GM12892 (cell line): ENCODE measurements at regions not wholly inside any gene's neighbourhood (a gene's known extent, or its start where the extent isn't known, plus 50 kb on each side); places are given as distances from the start of the nearest gene placed in this dataset.

ENCODE experiments used
- DNase-seq: peaks from one replicate; pipeline ENCODE4 v3.0.0; 2011; ENCODE audit not compliant: insufficient read length
- FAIRE-seq: peaks from 2 replicates; lab custom pipeline; 2011; peaks lifted over from hg19 to GRCh38; lab: Jason Lieb, UNC
- POLR2A ChIP-seq: IDR thresholded peaks from 2 replicates; pipeline ENCODE4 v1.6.1; 2011; ENCODE audit warnings: low read depth, low read length, control low read depth
- POLR2AphosphoS5 ChIP-seq: IDR thresholded peaks from 2 replicates; pipeline ENCODE4 v1.6.1; 2011; ENCODE audit warnings: low read depth, low read length, control low read depth
- TAF1 ChIP-seq: IDR thresholded peaks from 2 replicates; pipeline ENCODE4 v1.6.1; 2011; ENCODE audit warnings: low read depth, mild to moderate bottlenecking, control low read depth, low read length, borderline replicate concordance

DNA sequence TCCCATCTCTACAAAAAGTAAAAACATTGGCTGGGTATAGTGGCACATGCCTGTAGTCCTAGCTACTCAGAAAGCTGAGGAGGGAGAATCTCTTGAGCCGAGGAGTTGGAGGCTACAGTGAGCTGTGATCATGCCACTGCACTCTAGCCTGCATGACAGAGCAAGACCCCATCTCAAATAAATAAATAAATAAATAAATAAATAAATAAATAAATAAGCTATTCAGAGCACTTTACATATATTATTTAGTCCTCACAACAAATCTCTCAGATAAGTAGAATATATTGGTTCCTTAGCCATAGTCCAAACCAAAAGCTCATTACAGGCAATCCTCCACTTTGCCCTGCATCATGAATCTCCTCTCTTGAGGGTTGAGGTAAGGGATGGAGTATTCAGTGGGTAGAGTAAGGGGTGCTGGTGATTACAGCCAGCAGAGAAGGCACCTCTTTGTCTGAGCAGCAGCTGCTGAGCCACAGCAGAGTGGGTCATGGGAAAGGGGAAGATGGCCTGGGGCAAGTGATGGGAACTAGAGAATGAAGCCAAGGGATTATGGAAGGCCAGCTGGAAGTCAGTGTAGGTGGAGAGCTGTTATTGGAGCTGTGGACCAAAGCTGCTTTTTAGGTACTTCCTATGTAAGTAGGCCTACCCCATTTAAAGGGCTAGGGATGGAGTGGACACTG is 115.5 kb upstream of the ZNF644 start:
- DNase-seq: no peak
- no peak for TF ChIP-seq POLR2AphosphoS5
- no peak for TF ChIP-seq TAF1
- FAIRE-seq: no peak

DNA sequence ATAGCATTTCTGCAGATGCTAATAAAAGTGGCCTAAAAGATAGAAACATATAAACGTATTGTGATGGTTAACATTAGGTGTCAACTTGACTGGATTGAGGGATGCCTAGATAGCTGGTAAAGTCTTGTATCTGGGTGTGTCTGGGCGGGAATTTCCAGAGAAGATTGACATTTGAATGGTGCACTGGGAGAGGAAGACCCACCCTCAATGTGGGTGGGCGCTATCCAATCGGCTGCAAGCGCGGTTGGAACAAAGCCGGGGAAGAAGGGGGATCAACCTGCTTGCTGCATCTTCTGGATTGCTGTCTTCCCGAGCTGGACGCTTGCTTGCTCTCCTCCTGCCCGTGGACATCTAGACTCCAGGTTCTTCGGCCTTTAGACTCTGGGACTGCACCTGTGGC is 114.0 kb upstream of the ZNF644 start:
- FAIRE-seq: no peak
- no peak for TF ChIP-seq POLR2A
- no peak for TF ChIP-seq TAF1
- TF ChIP-seq POLR2AphosphoS5: no peak

DNA sequence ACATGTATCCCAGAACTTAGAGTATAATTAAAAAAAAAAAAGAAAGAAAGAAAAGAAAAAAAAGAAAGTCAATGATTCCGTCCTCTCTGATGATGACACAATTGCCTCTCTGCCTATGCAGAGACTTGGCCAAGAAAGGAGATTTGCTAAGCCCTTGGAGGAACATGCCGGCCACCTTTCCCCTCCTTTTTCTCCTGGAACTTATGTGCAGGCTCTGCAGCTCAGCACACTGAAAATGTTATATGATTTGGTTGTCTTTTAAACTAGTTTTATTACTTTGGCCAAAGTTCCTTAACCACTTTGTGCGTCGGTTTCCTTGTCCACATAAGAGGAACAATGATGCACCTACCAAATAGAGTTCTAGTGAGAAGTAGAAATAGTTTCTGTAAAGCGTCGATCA is 111.4 kb upstream of the ZNF644 start:
- TF ChIP-seq POLR2AphosphoS5 (no peak), TAF1 (no peak), POLR2A (no peak)
- FAIRE-seq (no peak), DNase-seq (no peak)

More for the DNA sequence above, 114.0 kb upstream of the ZNF644 start:
- no peak for DNase-seq

DNA sequence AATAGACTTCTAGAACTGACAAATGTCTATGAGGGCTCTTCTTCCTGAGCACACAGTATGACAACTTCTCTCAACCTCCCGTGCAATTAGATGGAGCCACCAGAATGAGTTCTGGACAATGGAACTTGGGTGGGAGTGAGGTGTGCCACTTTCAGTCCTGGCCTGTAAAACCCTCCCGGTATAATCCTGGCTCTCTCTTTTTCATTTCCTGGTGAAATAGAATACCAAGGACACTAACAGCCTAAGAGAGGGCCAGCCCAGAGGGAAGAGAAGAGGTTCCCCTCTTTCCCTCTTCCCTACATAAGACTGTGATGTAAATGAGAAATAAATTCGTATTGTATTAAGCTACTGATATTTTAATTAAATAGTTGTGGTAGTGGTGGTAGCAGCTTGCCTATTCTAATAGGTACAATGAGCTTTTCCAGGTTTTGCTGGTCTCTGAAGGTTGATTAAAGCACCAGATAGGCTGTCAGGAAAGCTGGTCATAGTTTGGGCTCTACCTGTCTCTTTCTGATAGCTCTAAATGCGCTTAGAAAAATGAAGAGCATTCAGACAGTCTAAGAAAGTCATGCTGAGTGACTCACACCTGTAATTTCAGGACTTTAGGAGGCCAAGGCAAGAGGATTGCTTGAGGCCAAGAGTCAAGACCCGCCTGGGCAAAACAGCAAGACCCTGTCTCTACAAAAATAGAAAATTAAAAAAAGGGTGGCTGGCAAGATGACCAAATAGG is 108.6 kb upstream of the ZNF644 start:
- TF ChIP-seq TAF1 (no peak), POLR2AphosphoS5 (no peak), POLR2A (no peak)
- no peak for DNase-seq
- FAIRE-seq: no peak

DNA sequence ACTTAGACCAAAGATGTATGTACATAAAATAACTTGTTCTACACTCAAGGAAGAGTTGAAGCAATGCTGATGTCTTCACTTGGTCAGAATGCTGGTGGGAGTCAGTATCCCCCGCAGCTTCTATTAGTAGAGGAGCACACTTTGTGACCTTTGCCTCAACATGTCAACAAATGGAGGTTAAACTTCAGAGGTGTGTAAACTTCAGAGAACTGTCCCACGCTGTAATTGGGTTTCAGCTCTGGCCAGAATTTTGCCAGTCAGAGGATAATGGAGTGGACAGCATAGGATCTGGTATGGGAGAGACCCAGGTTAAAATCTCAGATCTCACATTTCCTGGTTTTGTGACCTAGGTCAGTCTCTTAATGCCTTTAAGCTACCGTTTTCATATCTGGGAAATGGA is 107.6 kb upstream of the ZNF644 start:
- no peak for DNase-seq
- FAIRE-seq: no peak
- no peak for TF ChIP-seq POLR2A
- no peak for TF ChIP-seq POLR2AphosphoS5
- no peak for TF ChIP-seq TAF1

DNA sequence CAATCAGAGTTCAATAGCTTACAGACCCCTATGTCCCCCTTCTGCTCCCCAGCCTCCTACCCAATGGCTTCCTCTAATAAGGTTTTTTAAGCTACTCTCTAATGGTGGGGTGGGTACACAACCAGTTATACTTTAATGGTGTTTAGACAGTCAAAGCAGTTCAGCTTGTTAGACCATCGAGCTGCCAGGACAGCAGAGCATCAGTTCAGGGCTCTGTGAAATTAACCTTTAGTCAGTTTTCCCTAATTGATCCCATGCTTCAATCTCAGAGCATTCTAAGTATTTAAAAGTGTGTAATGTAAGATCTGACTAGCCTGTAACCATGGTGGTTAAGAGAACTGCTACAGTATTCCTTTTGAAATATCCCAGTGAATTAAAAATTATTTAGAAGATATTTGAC is 107.2 kb upstream of the ZNF644 start:
- FAIRE-seq: no peak
- TF ChIP-seq TAF1: no peak
- DNase-seq: no peak

DNA sequence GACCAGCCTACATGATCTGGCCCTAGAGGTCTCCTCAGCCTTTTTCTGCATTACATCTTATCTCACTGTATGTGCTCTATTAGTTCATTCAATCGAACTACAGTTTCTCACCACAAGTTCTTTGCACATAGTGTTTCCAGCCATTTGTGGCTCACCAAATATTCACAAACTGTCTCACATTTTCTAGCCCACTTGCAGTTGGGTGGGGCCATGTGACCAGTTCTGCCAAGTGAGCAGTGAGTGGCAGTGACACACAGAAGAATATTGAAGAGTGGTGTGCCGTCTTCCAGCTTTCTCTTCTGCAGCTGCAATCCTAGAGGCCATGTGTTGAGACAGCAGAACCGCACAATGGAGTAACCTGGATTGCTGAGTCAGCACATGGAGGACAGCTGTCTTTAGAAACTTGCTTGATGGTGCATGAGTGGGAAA is 103.2 kb upstream of the ZNF644 start:
- TF ChIP-seq TAF1 (no peak), POLR2A (no peak), POLR2AphosphoS5 (no peak)
- no peak for FAIRE-seq

DNA sequence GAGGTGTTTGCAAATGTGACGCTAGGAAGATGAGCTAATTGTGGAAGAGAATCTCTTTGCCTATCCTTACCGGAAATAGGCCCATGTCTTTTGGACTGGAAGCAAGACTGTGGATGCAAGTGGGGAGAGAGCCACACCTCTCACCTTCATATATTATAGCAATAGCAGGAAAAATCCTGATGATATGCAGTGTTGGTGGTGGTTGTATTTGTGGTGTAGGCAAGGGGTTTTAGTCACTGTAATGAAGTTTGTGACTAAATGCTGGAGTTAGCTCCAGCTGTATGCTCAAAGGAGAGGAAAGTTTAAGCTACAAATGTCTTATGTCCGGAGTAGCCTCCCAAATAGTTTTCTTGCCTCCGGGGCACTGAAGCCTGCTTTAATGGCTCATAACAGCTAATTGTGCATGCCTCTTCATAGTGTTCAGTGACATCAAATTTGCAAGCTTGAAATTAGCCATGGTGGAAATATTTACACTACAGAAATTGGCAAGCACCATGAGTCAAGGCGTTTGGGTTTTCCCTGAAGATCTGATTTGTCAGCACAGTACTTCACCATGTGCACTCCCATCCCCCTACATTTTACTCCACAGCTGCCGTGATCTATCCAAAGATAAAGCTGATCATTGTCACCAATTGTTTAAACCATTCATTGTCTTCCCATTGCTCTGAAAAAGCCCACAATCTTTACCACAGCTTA is 102.6 kb upstream of the ZNF644 start:
- TF ChIP-seq TAF1 (no peak), POLR2AphosphoS5 (no peak), POLR2A (no peak)
- no peak for DNase-seq
- peak; percentile 64 for FAIRE-seq

More for the DNA sequence above, 103.2 kb upstream of the ZNF644 start:
- no peak for DNase-seq

DNA sequence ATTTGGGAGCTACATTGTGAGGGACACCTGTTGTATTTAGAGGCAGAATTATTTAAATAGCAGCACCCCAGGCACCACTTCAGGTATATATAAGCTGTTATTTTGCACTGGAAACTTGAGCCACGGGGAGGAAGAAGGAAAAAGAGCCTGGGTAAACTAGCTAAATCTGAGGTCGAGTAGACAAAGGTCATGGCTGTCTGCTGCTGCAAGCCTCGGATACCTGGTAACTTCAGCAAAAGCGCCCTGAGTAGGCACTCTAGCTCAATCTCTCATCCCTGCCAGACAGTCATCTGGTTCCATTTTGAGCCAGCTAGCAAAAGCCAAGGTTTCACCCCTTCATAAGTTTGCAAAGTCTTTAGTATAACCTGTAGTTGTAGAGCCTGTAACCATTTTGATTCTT is 101.9 kb upstream of the ZNF644 start:
- TF ChIP-seq POLR2A: no peak
- TF ChIP-seq POLR2AphosphoS5: no peak
- TF ChIP-seq TAF1: no peak
- FAIRE-seq: no peak
- no peak for DNase-seq

DNA sequence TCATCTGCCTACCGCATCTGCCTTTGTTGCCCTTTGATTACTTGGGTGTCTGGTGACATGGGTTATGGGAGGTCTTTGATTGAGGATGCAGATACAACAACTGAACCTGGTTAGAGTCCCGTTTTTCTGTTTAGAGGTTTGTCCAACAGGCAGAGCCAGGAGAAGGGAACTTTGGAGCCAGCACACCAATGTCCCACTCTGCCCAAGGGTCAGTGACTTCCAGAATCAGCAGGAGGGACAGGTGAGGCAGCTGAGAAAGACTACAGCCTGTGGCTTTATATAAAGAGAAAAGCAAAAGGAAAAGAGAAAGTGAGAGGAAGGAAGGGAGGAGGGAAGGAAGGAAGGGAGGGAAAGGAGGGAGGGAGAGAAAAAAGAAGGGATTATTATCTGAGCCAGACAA is 101.5 kb upstream of the ZNF644 start:
- DNase-seq: no peak
- TF ChIP-seq POLR2A: no peak
- TF ChIP-seq TAF1: no peak
- no peak for TF ChIP-seq POLR2AphosphoS5
- FAIRE-seq: no peak

DNA sequence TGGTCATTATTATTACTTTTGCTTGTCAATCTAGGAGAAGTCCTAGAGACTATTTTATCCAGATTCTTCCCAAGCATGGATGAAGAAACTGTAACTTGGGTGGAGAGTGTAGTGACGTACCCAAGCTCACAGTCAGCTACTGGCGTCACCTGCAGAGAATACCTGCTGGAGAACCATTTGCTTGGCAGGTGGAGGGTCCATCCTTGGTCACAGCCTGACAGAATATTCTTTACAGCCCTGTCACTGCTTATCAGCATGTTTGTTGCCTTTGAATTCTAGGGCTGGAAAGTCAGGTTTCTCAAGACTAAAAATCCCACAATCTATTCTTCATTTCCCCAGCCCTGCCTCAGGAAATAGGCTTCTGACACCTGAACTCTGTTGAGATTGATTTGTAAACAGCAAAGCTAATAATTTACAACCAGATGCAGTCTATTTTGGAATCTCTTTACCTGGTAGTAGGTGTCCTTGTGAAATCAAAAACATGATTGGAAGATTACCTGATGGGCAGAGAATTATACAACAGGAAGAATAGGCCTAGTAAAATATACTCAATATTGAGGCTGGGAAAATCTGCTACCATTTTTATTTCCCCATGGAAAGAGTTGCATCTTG is 100.4 kb upstream of the ZNF644 start:
- DNase-seq: no peak
- no peak for TF ChIP-seq POLR2AphosphoS5
- no peak for TF ChIP-seq TAF1
- TF ChIP-seq POLR2A: no peak
- no peak for FAIRE-seq
